Hematopoietic multipotent progenitor cell (in vitro differentiated cells): ENCODE measurements at regions not wholly inside any gene's neighbourhood (a gene's known extent, or its start where the extent isn't known, plus 50 kb on each side); places are given as distances from the start of the nearest gene placed in this dataset.

Experiments used
- DNase-seq, 3 donors: peaks; one replicate each; pipeline ENCODE4 v3.0.0-alpha.2; 2011 to 2015; ENCODE audit warnings: low read depth in 2 of 3, low spot score in 2 of 3

DNA sequence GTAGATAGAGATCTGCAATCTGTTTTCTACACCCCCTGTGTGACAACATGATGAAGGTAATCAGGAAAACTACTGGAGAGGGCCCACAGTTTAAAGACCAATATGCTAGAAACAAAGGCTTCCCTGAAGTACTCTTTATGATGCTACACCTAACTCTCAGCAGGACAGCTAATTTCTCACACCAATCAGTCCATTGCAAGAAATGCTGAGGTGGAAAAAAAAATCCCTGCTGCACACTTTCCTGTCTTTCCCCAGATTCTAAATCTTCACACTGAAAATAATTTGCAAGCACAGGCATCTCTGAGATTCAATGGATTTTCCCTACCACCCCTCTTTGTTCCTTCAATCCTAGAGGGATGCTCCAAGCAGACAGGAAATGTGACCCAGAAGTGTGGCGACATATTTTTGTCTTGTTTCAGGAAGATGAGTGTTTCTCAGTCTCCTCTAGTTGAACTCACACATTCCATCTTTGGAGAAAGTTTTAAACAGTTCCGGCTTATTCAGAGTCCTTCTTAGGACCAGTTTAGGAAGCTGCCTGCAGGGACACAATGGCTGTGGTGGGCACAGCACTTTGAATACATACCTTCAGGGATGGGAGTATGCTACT lies 671.6 kb downstream of the DIAPH3 start:
- DNase-seq, result no peak

- DNase-seq, result no peak
Measured at GRCh38 chr13:59493436-59493965, 670.2 kb downstream of the DIAPH3 start.

DNA sequence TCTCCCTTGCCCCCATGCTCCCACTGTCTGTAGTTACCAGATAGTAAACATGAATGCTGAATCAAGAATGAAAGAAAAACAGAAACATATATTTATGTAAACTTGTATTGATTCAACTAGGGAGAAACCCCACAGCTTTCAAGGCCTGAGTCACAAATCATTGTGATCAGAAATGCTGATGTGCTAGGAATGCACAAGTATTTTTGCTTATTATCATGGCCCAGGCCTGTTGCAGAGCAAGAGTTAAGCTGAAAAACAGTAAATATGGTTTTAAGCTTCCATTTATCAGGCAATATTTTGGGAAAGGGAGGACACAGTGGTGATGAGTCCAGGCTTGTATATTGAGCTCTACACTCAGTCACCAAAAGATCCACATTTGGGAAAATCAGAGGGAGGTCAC lies 669.6 kb downstream of the DIAPH3 start:
- no peak for DNase-seq

DNA sequence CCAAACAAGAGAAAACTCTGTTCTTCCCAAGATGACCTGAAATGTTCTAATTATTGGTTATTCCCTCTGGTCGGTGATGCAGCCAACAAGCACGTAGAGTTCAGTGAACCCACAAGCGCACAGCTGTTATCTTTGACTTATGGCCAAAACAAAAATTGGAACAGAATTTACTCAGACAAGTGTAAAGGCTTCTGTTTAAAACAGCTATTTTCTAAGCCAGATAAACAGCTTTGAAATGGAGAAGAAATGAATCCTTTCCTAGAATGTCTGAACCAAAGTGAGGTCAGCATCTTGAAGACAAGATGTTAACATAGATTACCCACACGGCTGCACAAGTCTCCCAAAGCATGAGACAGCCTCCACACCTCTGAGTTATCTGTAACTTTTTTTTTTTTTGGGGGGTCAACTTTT lies 669.2 kb downstream of the DIAPH3 start:
- no peak for DNase-seq

GRCh38 chr13:59495299-59495698 lies 668.4 kb downstream of the DIAPH3 start:
- DNase-seq, result no peak

- DNase-seq, result no peak
Measured at GRCh38 chr13:59495936-59496512, 667.7 kb downstream of the DIAPH3 start.

- no peak for DNase-seq
Measured at GRCh38 chr13:59497621-59498247, 666.0 kb downstream of the DIAPH3 start.

DNA sequence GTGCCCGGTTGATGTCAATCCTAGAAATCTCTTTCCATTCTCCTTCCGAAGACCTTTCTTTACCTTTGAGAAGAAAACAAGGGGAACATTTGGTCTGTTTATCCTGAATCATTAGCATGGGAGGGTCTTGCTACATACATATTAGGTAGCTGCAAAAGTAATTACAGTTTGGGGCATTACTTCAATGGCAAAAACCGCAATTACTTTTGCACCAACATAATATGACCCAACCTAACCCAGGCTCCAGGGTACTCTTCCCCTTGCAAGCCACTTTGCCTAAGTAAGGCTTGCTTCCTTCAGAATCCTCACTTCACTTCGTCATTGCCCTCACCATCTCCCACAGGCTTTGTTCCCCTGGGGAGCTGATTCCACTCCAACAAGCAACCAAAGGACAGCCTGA lies 662.7 kb downstream of the DIAPH3 start:
- DNase-seq, result no peak

GRCh38 chr13:59504407-59504806 lies 659.3 kb downstream of the DIAPH3 start:
- no peak for DNase-seq

- no peak for DNase-seq
Measured at GRCh38 chr13:59510386-59510785, 653.3 kb downstream of the DIAPH3 start.

DNA sequence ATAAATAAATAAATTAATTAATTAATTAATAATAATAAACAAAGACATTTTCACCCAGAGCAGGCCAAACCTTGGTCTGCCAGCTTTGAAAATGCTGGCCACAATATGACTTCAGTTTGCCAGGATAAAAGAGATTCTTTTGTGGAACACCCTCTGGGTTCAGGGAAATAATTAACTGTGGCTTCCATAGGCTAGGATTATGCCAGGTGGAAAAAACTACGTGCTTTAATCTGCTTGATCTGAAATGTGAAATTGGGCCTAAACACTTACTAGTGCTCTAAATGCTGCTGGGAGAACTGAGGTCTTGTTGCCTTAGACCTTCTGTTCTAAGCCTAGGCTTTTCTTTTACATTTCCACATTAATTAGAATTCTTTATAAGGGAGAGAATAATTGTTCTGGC lies 650.0 kb downstream of the DIAPH3 start:
- DNase-seq, result no peak

- DNase-seq, result no peak
Measured at GRCh38 chr13:59514316-59514715, 649.4 kb downstream of the DIAPH3 start.

DNA sequence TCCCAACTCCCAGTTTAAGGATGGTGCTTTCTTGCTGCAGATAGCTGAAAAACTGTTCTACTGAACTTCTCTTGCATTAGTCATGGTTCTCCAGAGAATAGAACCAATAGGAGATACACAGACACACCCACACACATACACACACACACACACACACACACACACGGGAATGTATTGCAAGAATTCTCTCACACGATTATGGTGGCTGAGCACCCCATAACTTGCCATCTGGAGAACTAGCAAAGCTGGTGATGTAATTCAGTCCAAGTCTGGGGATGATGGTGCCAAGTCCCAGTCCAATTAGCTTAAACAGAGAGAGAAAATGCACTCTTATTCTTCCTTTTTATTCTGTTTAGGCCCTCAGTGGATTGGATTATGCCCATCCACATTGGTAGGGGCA lies 643.9 kb downstream of the DIAPH3 start:
- no peak for DNase-seq

DNA sequence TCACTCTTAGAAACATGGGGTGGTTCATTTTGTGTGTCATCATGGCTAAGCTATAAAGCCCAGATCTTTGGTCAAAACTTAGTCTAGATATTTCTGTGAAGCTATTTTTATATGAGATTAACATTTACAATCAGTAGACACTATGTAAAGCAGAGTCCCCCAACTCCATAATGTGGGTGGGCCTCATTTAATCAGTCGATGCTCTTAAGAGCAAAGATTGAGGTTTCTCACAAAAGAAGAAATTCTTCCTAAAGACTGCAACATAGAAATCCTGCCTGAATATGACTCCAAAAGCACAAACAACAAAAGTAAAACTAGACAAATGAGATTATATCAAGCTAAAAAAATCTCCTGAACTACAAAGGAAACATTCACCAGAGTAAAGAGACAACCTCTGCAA lies 642.2 kb downstream of the DIAPH3 start:
- DNase-seq, result no peak

GRCh38 chr13:59522652-59523051 lies 641.1 kb downstream of the DIAPH3 start:
- no peak for DNase-seq

DNA sequence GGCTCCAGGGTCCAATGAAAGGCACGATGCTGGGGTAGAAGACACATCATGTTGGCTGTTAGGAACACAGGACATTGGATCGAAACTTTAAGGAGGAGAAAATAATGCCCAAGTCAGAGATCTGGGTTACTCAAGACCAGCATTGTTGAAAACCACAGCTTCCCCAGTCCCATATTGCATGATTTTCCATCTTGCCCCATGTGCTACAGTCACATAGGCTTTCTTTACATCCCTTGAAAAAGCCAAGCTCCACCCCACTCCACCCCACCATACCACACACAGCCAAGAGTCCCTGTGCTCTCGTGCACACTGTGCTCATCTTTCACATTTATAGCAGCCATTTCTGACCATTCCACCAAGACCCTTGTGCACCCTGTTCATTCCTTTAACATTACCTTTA lies 636.2 kb downstream of the DIAPH3 start:
- DNase-seq, result no peak

GRCh38 chr13:59531571-59532091 lies 632.1 kb downstream of the DIAPH3 start:
- DNase-seq, result peak; percentile 4 to 88 (median 71)

DNA sequence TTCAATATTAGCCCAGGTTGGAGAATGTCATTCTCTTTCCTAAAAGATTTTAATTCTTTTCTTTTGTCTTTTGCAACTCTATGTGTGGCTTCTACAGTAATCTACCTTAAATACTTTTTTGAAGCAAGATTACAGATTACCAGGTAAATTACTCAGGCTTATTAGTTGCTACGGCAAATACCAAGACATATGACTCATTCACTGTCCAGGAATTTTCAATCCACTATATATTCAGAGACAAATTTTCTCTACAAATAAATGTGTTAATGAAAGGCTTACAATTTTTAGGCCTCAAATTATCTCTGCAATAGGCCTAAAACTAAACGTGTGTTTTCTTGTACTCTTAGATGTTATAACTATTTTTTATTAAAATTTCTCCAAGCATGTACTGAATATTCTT lies 631.3 kb downstream of the DIAPH3 start:
- no peak for DNase-seq

GRCh38 chr13:59533561-59534555 lies 629.9 kb downstream of the DIAPH3 start:
- DNase-seq, result no peak

DNA sequence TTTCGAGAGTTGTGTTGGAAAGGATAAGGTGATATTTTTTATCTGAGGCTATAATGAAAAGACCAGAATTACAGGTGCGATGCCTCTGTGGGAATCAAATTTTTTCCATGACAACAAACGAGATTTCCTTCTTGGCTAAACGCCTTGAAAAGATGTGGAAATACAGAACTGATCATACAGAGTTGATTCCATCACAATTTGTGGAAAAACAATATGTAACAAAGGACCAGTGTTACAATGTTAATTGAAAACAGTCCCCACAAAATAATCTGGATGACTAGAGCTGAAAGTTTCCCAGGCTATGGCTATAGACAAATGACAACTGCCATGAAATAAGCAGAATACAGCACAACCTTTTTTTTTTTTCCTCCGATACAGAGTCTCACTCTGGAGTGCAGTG lies 628.9 kb downstream of the DIAPH3 start:
- no peak for DNase-seq

- no peak for DNase-seq
Measured at GRCh38 chr13:59537500-59537899, 626.2 kb downstream of the DIAPH3 start.
